ENCODE measurements at regions not wholly inside any gene's neighbourhood (a gene's known extent, or its start where the extent isn't known, plus 50 kb on each side); places are given as distances from the start of the nearest gene placed in this dataset.

GRCh38 chr4:125044886-125045285, 269.9 kb upstream of the FAT4 start:
- TF ChIP-seq, protein P1, sequence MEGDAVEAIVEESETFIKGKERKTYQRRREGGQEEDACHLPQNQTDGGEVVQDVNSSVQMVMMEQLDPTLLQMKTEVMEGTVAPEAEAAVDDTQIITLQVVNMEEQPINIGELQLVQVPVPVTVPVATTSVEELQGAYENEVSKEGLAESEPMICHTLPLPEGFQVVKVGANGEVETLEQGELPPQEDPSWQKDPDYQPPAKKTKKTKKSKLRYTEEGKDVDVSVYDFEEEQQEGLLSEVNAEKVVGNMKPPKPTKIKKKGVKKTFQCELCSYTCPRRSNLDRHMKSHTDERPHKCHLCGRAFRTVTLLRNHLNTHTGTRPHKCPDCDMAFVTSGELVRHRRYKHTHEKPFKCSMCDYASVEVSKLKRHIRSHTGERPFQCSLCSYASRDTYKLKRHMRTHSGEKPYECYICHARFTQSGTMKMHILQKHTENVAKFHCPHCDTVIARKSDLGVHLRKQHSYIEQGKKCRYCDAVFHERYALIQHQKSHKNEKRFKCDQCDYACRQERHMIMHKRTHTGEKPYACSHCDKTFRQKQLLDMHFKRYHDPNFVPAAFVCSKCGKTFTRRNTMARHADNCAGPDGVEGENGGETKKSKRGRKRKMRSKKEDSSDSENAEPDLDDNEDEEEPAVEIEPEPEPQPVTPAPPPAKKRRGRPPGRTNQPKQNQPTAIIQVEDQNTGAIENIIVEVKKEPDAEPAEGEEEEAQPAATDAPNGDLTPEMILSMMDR (IDR thresholded peaks at IDR 0.05; ENCODE audit: extremely low read depth, low read depth, low read length): no peak
- Histone ChIP-seq H3K36me3 (ENCODE audit: insufficient read depth, low read length) (no peaks in the 10 kb centered on the region), H3K27me3 (ENCODE audit: insufficient read depth, low read length) (no peaks in the 10 kb centered on the region), H3K4me1 (ENCODE audit: insufficient read depth, low read length) (peaks cover 3% of the 10 kb centered on the region), H4K20me1 (ENCODE audit: insufficient read depth, low read length) (no peaks in the 10 kb centered on the region), H2AFZ (ENCODE audit: low read length) (no peak overlapping the region), H3K27ac (ENCODE audit: low read depth, low read length) (no peak overlapping the region), H3K9me3 (ENCODE audit: low read depth, low read length) (no peaks in the 10 kb centered on the region), H3K79me2 (ENCODE audit: insufficient read depth, low read length) (no peaks in the 10 kb centered on the region), H3K4me2 (ENCODE audit: insufficient read depth, low read length) (no peak overlapping the region), H3K4me3 (ENCODE audit: insufficient read depth, low read length) (no peak overlapping the region)
- no peak for DNase-seq (ENCODE audit: insufficient read length, low spot score, missing footprints)

GRCh38 chr4:125043486-125043885, 271.3 kb upstream of the FAT4 start:
- no peak overlapping the region for H3K4me3 ChIP-seq (ENCODE audit: insufficient read depth, low read length)
- H3K4me2 ChIP-seq (ENCODE audit: insufficient read depth, low read length): no peak overlapping the region
- TF ChIP-seq, protein P1 (IDR thresholded peaks at IDR 0.05; ENCODE audit: extremely low read depth, low read depth, low read length): no peak
- H3K27ac ChIP-seq (ENCODE audit: low read depth, low read length): no peak overlapping the region
- no peak for DNase-seq (ENCODE audit: insufficient read length, low spot score, missing footprints)
- H3K4me1 ChIP-seq (ENCODE audit: insufficient read depth, low read length): peaks cover 3% of the 10 kb centered on the region
- no peak overlapping the region for H2AFZ ChIP-seq (ENCODE audit: low read length)
- H3K79me2 ChIP-seq (ENCODE audit: insufficient read depth, low read length): no peaks in the 10 kb centered on the region
- H3K27me3 ChIP-seq (ENCODE audit: insufficient read depth, low read length): no peaks in the 10 kb centered on the region
- no peaks in the 10 kb centered on the region for H3K36me3 ChIP-seq (ENCODE audit: insufficient read depth, low read length)
- no peaks in the 10 kb centered on the region for H3K9me3 ChIP-seq (ENCODE audit: low read depth, low read length)
- H4K20me1 ChIP-seq (ENCODE audit: insufficient read depth, low read length): no peaks in the 10 kb centered on the region

DNA sequence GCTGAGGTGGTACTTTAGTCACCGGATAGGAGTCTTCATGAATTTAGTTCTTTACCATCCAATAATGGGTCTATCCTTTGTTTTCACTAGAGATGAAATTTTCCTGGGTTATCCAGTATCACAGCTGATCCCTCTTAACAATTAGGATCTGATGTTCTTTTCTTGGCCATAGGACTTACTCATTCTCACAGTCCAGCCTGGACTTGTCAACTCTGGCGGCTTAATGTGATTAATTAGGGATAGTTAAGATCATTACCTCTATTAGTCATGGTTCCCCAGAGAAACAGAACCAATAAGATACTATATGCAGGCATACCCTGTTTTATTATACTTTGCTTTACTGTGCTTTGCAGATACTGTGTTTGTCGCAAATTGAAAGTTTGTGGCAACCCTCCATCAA, 272.7 kb upstream of the FAT4 start:
- Histone ChIP-seq H3K36me3 (ENCODE audit: insufficient read depth, low read length) (no peaks in the 10 kb centered on the region), H3K27ac (ENCODE audit: low read depth, low read length) (no peak overlapping the region), H2AFZ (ENCODE audit: low read length) (no peak overlapping the region), H3K4me1 (ENCODE audit: insufficient read depth, low read length) (peaks cover 3% of the 10 kb centered on the region), H3K4me3 (ENCODE audit: insufficient read depth, low read length) (no peak overlapping the region), H3K9me3 (ENCODE audit: low read depth, low read length) (no peaks in the 10 kb centered on the region), H3K79me2 (ENCODE audit: insufficient read depth, low read length) (no peaks in the 10 kb centered on the region), H3K27me3 (ENCODE audit: insufficient read depth, low read length) (no peaks in the 10 kb centered on the region), H3K4me2 (ENCODE audit: insufficient read depth, low read length) (no peak overlapping the region), H4K20me1 (ENCODE audit: insufficient read depth, low read length) (no peaks in the 10 kb centered on the region)
- no peak for DNase-seq (ENCODE audit: insufficient read length, low spot score, missing footprints)
- TF ChIP-seq, protein P1 (IDR thresholded peaks at IDR 0.05; ENCODE audit: extremely low read depth, low read depth, low read length): no peak

DNA sequence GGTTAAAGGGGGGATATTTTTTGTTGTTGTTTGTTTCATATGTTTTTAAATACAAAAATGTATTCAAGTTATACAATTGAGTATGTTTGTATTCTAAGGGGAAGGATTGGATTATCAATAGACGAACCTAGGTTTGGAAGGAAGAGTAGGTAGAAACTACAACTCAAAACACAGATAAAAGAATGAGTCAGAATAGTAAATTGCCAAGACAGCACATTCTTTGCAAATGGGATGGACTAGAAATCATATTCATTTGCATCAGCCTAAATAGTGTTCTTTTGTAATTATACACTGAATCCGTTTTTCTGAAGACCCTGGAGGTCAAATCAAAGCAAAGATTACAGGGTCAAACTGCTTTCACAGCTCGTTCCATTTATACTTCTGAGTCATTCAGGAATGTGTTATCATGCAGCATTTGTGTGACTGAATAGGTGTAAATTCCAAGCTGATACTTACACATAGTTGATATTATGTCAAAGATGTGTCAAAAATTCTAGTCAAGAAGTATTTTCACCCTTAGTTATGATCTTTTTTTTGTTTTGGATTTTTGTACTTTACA, 273.3 kb upstream of the FAT4 start:
- H2AFZ ChIP-seq (ENCODE audit: low read length): no peak overlapping the region
- no peaks in the 10 kb centered on the region for H3K9me3 ChIP-seq (ENCODE audit: low read depth, low read length)
- DNase-seq (ENCODE audit: insufficient read length, low spot score, missing footprints): no peak
- peaks cover 3% of the 10 kb centered on the region for H3K4me1 ChIP-seq (ENCODE audit: insufficient read depth, low read length)
- TF ChIP-seq, protein P1 (IDR thresholded peaks at IDR 0.05; ENCODE audit: extremely low read depth, low read depth, low read length): no peak
- no peaks in the 10 kb centered on the region for H4K20me1 ChIP-seq (ENCODE audit: insufficient read depth, low read length)
- no peaks in the 10 kb centered on the region for H3K27me3 ChIP-seq (ENCODE audit: insufficient read depth, low read length)
- H3K27ac ChIP-seq (ENCODE audit: low read depth, low read length): no peak overlapping the region
- no peaks in the 10 kb centered on the region for H3K36me3 ChIP-seq (ENCODE audit: insufficient read depth, low read length)
- no peak overlapping the region for H3K4me2 ChIP-seq (ENCODE audit: insufficient read depth, low read length)
- no peak overlapping the region for H3K4me3 ChIP-seq (ENCODE audit: insufficient read depth, low read length)
- H3K79me2 ChIP-seq (ENCODE audit: insufficient read depth, low read length): no peaks in the 10 kb centered on the region
